HL-60/S4 treated with retinoic acid at 250 ng/mL for 4 days and 3 days (cell line): ENCODE measurements at regions not wholly inside any gene's neighbourhood (a gene's known extent, or its start where the extent isn't known, plus 50 kb on each side); places are given as distances from the start of the nearest gene placed in this dataset.

Experiments used
- in situ Hi-C: fragments of 300-500 bp; cut with MboI; formaldehyde crosslinking; loops from 2 replicates; pipeline ENCODE4 v1.7.0; 2022; ENCODE audit warnings: low sequenced_read_pairs

- in situ Hi-C loops, result loop anchor here (25.0 kb wide), 1 partner anchor 546 kb away; no protein-coding TSS in a partner anchor
These were observed 93.6 kb upstream of the PTPN3 start for GRCh38 chr9:109591691-109592090.

- in situ Hi-C loops, result loop anchor here (25.0 kb wide), 1 partner anchor 544 kb away; no protein-coding TSS in a partner anchor
These were observed 95.5 kb upstream of the PTPN3 start for GRCh38 chr9:109593612-109594011.

GRCh38 chr9:109597496-109597895, 99.4 kb upstream of the PTPN3 start:
- in situ Hi-C loops, result loop anchor here (25.0 kb wide), 1 partner anchor 540 kb away; no protein-coding TSS in a partner anchor

- in situ Hi-C loops, result loop anchor here (25.0 kb wide), 1 partner anchor 538 kb away; no protein-coding TSS in a partner anchor
These were observed 101.0 kb upstream of the PTPN3 start for GRCh38 chr9:109599131-109599530.

- in situ Hi-C loops, result loop anchor here (25.0 kb wide), 1 partner anchor 538 kb away; no protein-coding TSS in a partner anchor
These were observed 101.6 kb upstream of the PTPN3 start for GRCh38 chr9:109599711-109600110.

- in situ Hi-C loops, result no loop called here
These were observed 102.0 kb upstream of the PTPN3 start for GRCh38 chr9:109600142-109600541.

DNA sequence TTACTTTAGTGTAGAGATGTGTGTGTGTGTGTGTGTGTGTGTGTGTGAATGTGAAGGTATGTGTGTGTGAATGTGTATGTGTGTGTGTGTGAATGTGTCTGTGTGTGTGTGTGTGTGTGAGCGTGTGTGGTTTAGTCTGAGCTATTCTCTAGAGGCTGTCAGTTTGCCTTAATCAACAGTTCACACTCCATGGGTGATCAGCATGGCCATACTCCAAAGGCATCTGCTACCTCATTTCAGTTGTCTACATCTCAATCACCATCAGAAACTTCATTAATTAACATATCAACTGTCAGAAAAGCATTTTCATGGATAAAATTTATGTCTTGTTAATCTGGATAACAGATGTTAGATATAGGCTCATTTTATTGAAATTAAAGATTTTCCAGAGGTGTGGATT, 103.1 kb upstream of the PTPN3 start:
- in situ Hi-C loops, result no loop called here

DNA sequence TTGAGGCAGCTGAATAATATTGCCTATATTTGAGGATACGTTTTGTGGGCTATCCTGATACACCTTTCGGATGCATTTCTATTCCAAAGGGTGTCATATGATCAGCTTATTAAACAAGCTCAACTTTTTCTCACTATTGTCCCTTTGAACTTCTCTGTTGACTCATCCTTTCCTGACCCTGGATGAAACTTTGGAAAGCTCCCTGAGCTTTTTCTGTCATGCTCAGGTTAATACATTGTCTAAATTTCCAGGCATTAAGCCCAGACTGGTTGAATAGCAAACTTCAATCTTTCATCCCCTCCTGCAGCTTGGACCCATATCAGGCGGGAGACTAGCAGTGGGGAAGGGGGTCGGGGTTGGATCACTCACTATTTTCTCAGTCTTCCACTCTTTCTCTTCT, 104.9 kb upstream of the PTPN3 start:
- in situ Hi-C loops, result no loop called here

DNA sequence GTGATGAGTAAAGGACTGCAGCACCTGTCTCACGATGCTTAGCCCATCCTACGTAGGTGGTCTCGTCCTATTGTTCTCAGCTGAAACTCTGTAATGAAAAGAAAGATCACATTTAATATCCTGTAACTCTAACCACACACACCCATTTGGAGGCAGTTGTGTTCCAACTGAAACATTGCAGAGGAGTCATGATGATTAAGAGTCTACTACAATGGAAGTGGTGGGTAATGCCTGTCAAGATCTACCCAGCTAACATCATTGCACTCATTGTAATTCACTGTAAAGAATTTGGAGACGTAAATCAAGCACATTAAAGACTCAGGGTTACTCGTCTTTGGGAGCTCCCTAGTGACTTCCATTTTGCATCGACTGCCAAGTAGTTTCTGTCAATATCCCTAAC, 106.0 kb upstream of the PTPN3 start:
- in situ Hi-C loops, result no loop called here

DNA sequence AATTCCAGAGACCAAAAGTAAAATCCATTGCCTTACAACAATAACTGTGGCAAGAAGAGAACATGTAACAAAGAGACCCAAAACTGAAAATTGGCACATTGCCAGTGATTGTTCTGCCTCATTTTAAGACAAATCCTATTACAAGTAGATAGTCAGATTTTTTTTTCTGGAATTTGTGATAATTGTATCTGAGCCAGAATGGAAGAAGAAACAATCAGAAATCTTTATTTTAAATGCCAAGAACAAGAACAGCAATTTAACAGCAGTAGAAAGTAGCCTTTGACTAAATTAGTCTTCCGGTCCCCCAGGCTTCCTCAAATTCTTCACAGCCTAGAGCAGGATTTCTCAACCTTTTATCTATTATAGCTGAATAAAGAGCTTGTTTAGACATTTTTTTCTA, 106.7 kb upstream of the PTPN3 start:
- in situ Hi-C loops, result no loop called here

DNA sequence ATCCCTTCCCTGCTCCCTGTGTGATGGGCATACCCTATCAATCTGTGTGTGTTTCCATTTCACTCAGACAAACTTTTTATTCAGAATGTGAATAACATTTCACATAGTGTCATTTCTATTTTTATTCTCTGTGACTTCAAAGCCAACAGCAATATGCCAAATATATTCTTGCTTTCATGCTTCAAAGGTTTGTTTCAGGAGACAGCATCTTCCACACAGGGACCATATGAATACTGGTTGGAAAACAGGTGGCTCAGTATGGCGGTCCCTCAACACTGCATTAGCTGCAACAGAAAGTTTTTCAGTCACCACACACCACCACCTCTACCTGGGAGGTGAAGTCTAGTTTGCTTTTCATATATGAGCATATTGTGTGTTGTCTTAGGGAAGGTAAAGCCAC, 111.0 kb upstream of the PTPN3 start:
- in situ Hi-C loops, result no loop called here

- in situ Hi-C loops, result no loop called here
These were observed 118.5 kb upstream of the PTPN3 start for GRCh38 chr9:109616571-109617120.

DNA sequence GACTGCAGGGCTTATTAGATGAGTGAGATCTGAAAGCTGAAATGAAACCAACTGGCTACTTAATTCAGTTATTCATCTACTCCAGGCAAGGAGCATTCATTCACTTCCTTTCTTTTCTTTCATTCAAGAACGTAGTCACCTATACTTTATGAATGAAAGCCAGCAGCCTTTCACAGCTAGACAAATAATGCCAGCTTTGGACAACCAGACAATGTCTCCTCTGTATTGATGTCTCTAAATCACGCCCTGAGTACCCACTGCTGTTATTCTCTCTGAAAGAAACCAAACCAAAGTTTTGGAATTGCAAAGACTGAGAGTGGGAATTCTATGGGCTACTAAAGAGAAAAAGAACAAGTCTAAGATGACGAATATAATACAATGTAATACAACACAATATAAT, 121.2 kb upstream of the PTPN3 start:
- in situ Hi-C loops, result no loop called here

GRCh38 chr9:109624143-109624542, 126.0 kb upstream of the PTPN3 start:
- in situ Hi-C loops, result no loop called here

DNA sequence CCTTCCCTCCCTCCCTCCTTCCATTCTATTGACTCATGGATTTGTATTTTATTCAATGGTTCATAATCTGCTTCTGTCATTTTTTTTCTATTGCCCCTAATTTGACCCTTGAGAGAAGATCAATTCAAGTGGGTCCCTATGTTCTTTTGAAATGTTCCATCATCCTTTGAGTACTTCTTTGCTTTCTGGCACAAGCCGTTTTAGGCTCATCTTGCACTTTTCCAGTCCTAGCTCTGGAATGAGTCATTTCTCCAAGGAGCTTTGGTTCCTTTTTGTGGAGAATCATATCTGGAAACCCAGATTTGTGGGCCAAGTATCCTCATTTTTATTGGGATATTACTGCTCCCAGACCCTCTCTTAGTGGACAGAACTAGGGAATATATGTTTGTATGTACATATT, 126.8 kb upstream of the PTPN3 start:
- in situ Hi-C loops, result no loop called here

- in situ Hi-C loops, result no loop called here
These were observed 128.9 kb upstream of the PTPN3 start for GRCh38 chr9:109627042-109627441.

DNA sequence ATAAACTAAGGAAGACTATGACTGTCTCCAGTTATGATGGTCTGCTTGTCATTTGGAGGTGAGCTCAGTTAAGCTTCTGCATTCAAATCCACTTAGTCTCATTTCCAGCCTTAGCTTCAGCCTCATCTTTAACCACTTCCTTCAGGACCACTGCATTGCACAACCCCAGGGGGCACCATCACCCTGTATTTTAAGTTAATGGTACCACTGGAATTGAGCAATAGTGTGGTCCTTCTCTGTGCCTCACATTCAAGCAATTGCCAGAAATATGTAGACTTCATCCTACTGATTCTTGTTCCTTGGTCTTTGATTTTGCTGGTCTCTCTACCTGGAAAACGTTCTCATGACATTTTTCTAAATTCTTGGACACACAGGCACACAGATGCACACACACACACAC, 131.5 kb upstream of the PTPN3 start:
- in situ Hi-C loops, result no loop called here

DNA sequence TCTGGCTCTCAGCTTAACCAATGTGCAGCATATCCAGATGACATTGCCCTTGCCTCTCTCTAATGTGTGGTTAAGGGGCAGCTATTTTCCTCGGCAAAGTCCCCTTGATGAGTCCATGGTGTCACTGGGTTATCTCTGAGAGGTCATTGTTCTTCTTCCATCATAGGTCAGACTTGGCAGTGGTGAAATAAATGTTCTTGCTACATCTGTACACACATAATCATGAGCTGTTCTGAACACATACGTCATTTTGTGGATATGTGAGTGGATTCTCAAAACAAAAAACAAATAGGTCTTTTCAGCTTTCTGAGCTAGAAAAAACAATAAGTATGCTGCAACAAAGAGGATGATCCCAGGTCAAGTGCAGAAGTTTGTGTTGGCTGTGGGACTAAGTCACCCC, 134.7 kb upstream of the PTPN3 start:
- in situ Hi-C loops, result no loop called here

DNA sequence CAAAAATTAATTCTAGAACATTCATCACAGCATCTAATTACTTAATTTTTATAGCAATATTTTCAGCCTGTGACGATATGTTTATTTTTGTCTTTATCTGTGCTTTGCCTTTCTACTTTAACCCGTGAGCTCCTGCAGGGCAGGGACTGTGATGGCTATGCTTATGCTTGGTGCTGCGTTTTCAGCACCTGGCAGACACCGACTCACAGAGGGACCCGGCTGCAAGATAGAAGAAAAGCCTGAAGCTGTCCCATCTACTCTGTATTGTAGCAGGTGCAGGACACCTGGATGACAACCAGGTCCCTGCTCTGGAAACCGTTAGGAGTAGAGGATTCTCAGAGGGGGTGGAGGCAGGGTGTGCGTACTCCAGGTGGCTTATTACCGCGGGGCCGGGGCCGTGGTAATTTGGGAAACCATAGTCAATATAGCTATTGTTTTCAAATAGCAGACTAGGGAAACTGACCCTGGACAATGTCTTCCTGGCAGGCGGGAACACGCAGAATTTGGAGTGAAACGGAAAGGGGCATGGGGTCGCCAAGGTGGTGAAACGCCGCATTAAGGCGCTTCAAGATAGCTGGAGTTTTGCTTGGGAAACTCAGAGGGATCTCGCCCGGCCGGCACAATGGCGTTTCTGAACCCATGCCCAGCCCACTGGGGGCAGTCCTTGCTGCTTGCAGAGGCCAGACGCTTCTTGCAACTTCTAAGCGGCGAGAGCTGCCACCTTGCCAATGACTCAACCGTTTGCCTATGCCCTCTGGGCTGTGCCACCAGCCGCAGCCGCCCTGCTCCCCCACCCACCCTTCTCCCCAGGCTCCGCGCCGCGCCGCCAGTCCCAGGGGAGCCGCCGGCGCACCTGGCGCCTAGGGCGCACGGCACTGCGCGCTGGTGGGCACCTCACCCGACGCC, 140.1 kb upstream of the PALM2AKAP2 start:
- in situ Hi-C loops, result no loop called here

DNA sequence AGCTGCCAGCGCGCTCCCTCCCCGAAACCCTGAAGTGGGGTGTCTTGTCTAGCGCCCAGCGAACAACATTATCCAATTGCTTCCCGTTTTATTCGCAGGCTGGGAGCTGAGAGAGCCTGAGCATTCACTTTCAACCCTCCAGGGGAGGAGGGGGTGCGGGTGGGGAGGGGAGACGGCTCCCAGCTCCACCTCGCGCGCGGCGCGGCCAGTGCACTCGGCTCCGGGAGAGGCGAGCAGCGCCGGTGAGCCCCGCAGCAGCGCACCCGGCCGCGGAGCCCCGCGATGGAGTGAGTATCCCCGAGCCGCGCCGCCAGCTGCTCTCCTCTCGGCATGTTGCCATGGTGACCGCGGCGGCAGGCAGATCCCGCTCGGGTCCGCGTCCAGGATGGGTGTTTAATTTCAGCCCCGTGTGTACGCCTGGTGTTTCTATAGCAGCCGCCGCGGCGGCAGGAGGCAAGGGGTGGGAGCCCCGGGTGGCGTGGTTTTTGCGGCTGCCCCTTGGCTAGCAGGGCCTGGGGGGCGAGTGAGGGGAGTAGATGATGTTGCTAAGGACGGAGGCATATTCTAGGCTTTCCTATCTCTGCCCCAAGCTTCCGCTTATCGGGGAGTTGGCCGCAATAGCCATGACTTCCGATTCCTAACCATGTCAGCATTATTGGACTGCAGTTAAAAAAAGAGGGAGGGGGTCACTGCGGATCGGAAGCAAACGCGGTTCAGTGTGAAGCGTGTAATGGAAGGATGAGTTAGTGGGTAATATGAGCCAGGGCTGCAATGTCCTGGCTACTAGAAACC, 139.2 kb upstream of the PALM2AKAP2 start:
- in situ Hi-C loops, result no loop called here

GRCh38 chr9:109641372-109641659, 138.7 kb upstream of the PALM2AKAP2 start:
- in situ Hi-C loops, result no loop called here

DNA sequence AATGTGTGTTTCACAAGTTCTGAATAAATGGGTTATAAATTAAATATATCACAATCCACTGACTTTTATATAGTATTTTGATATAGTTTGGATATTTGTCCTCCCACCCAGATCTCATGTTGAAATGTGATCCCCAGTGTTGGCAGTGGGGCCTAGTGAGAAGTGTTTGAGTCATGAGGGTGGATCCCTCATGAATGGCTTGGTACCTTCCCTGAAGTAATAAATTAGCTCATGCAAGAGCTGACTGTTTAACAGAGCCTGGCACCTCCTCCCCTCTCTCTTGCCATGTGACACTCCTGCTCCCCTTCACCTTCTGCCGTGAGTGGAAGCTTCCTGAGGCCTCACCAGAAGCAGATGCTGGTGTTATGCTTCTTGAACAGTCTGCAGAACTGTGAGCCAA, 127.9 kb upstream of the PALM2AKAP2 start:
- in situ Hi-C loops, result no loop called here
